NCI-H2227 treated with DMSO at 0.1 percent for 48 hours (cell line): ENCODE measurements at regions not wholly inside any gene's neighbourhood (a gene's known extent, or its start where the extent isn't known, plus 50 kb on each side); places are given as distances from the start of the nearest gene placed in this dataset.
"Not testable (repeated sequence)": the region's sequence is repeated elsewhere in the genome, so short reads cannot be mapped to it uniquely, and the experiment has no call there.

Experiments
- DNase-seq: peaks from one replicate; lab custom pipeline; 2025; lab: John Stamatoyannopoulos, UW

GRCh38 chr6:137309078-137309762 lies 90.0 kb upstream of the IFNGR1 start:
- no peak for DNase-seq

DNA sequence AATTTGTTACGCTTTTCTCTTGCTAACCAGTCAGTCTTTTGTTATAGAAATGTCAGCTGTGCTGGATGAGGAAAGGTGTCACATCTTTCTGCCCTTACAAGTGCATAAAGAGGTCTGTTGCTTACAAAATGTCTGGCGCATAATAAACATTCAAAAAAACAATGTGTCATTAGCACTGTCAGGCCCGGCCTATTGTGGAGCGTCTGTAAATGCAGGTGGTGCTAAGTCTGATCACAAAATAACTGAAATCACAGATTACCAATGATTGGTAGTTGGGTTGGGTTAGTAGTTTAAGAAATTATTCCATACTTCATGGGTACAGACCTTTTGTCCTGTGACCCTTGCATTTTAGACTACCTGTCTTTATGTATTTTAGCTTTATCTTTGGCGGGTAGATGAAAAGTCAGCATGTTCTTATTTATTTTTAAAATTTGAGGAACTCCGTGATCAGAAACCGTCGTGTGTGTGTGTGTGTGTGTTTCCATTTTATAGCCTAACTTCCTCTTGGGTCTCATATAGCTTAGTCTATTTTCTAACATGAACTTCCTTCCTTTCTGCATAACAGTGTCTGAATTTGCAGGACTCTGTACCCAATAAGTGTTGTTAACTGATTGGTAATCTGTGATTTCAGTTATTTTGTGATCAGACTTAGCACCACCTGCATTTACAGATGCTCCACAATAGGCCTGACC lies 88.1 kb upstream of the IFNGR1 start:
- no peak for DNase-seq

- DNase-seq, result no peak
Measured at GRCh38 chr6:137305691-137306090, 86.5 kb upstream of the IFNGR1 start.

GRCh38 chr6:137304020-137304780 lies 85.0 kb upstream of the IFNGR1 start:
- DNase-seq, result no peak

DNA sequence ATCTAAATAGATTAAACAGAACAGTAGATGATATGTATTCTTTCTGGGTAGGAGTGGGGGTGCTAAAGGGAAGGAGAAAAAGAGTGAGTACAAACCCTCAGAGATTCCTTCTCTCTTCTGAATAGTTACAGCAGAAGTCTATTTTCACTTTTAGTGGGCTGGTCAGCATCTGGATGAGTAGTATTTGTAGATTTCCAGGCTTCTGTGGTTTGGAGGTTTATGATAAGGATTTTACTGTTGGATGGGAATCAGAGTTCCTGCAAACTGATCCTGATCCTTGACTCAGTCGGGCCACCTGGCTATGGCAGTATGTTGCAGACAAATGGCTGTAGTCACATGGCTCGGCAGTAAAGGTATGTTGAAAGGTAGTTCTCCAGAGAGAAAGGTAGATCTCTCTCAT lies 84.3 kb upstream of the IFNGR1 start:
- no peak for DNase-seq

DNA sequence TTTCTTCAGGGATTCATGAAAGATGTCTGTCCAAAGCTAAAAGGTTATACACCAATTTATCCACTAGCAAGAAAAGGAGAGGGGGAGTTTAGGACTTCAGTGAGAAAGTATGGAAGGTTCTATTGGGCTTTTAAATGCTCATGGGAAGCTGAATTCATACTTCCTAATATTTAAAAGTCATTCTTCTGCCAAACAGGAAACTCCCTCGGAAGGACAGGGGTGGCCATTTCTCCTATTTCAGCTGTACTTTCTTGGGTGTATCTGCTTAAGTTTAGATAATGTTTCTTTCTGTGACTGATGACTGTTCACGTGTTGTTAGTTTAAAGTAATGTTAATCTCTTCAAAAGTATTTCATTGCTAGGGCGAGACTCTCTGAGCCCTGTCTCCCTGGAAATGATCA lies 80.5 kb upstream of the IFNGR1 start:
- DNase-seq, result no peak

GRCh38 chr6:137297887-137298286 lies 78.7 kb upstream of the IFNGR1 start:
- no peak for DNase-seq

DNA sequence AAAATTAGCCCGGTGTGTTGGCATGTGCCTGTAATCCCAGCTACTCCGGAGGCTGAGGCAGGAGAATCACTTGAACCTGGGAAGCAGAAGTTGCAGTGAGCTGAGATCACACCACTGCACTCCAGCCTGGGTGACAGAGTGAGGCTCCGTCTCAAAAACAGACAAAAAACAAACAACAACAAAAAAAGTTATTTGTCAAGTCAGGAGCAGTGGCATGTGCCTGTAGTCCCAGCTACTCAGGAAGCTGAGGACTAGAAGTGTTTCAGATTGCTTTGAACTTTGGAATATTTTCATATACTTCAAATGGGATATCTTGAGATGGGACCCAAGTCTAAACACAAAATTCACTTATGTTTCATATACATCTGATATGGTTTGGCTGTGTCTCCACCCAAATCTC lies 73.1 kb upstream of the IFNGR1 start:
- not testable (repeated sequence) for DNase-seq

- no peak for DNase-seq
Measured at GRCh38 chr6:137291441-137291840, 72.3 kb upstream of the IFNGR1 start.

GRCh38 chr6:137290601-137291261 lies 71.5 kb upstream of the IFNGR1 start:
- no peak for DNase-seq

DNA sequence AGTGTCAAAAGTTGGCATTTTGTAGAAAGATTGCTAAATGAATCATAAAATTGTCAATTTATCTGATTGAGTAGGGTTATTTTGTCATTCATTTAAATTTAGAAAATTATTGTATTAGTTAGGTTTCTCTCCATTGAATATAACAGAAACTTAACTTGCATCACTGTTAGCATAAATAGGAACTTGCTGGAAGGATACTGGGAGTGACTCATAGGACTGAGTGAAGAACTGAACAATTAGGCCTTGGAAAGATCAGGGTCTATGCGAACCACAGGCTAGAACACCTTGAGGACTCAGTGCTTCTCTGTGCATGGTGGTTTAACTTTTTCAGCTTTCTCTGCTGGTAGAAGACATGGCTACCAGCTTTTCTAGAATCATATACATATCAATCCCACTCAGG lies 67.7 kb upstream of the IFNGR1 start:
- no peak for DNase-seq

DNA sequence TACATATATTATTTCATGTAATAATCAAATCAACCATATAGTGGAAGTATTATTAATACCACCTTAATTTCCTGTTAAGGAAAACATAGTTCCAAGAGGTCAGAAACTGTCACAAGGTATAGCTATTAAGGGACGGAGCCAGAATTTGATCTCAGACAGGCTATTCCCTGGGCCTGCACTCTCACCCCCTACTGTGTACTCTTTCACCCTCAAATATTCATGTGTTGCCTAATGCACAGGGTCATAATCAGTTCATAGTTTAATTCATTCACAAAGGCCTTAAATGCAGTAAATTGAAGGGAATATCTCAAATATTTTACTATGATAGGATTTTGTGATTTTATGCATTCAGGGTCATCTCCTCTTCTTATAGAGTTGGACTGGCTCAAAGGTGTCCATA lies 67.2 kb upstream of the IFNGR1 start:
- DNase-seq, result no peak

DNA sequence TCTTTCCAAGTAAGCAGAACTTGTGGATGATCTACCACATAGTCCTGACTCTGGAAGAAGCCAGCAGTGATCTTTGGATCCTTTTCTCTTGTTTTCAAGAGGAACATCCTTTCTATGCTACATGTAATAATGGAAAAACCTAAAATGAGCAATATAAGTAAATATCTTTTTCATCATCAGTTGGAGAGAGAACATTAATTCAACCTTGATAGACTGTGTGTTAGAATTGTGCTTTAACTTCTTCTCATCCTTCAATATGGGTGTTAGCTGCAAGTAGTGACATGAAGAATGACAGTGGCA lies 65.6 kb upstream of the IFNGR1 start:
- DNase-seq, result no peak

GRCh38 chr6:137283940-137284810 lies 65.0 kb upstream of the IFNGR1 start:
- DNase-seq, result no peak

GRCh38 chr6:137283080-137283479 lies 63.9 kb upstream of the IFNGR1 start:
- DNase-seq, result no peak

- DNase-seq, result no peak
Measured at GRCh38 chr6:137282254-137282653, 63.1 kb upstream of the IFNGR1 start.

DNA sequence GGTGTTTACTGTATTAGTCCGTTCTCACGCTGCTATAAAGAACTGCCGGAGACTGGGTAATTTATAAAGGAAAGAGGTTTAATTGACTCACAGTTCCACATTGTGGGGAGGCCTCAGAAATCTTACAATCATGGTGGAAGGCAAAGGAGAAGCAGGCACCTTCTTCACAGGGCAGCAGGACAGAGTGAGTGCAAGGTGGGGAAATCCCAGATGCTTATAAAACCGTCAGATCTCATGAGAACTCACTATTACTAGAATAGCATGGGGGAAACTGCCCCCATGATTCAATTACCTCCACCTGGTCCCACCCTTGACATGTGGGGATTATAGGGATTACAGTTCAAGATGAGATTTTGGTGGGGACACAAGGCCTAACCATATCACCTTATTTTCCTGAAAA lies 60.1 kb upstream of the IFNGR1 start:
- not testable (repeated sequence) for DNase-seq

DNA sequence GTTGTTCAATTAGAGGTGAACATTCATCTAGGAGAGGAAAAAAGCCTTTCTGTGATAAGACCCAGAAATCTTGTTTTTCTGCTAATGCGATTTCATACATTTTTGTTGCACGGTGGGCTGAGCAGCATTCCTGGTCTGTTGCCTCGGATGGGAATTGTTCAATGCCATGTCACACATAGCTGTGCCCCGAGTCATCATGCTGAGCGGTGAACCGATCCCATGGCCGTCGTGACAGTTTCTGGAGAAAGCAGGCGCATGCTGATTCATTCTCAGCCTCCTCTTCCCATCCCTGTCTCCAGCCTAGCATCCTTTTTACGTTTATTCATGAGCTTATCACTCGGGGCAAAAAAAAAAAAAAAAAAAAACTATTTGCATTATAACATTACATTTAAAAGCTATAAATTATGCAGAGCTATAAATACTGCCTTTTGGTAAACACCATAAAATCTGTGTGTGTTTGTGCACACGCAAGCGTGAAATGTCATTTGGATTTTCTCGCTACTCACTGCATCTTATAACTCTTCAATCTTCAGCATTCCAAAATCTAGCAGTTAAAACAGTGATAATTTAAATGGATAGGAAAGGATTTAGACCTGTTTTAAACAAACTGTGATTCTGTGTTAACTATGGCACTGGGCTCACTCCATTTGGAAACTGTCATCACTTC lies 58.9 kb upstream of the IFNGR1 start:
- DNase-seq, result no peak

- DNase-seq, result no peak
Measured at GRCh38 chr6:137272403-137272802, 53.2 kb upstream of the IFNGR1 start.

- DNase-seq, result peak; percentile 22
Measured at GRCh38 chr6:137271245-137272183, 52.3 kb upstream of the IFNGR1 start.
